ENCODE measurements at regions not wholly inside any gene's neighbourhood (a gene's known extent, or its start where the extent isn't known, plus 50 kb on each side); places are given as distances from the start of the nearest gene placed in this dataset.

GRCh38 chr14:61221906-61222305 is 59.2 kb downstream of the TMEM30B start:
- TF ChIP-seq SUZ12 (IDR thresholded peaks at IDR 0.05) (no peak), FOXA1 (IDR thresholded peaks at IDR 0.05) (no peak), FOXM1 (IDR thresholded peaks at IDR 0.05; ENCODE audit: borderline replicate concordance) (no peak), FOXK2 (IDR thresholded peaks at IDR 0.05) (no peak), HDGF (IDR thresholded peaks at IDR 0.05; ENCODE audit: borderline replicate concordance) (no peak), SP1 (IDR thresholded peaks at IDR 0.05) (no peak), ARNT (IDR thresholded peaks at IDR 0.05) (no peak), ZNF384 (IDR thresholded peaks at IDR 0.05) (no peak), CTBP1 (IDR thresholded peaks at IDR 0.05; ENCODE audit: borderline replicate concordance) (no peak)

All from HEK293T (cell line).